A549 (cell line): ENCODE measurements at regions not wholly inside any gene's neighbourhood (a gene's known extent, or its start where the extent isn't known, plus 50 kb on each side); places are given as distances from the start of the nearest gene placed in this dataset.

Experiments used
- ATAC-seq, 2 experiments: fragments of 200-7000 bp in 1 of 2; fragments of >200 bp in 1 of 2; cut with Nextera tagmentation in 1 of 2; cut with Tn5 transposase in 1 of 2; 3 replicates each; pipeline versions ENCODE4 v1.8.0 to v1.9.1; 2018 to 2020; ENCODE audit warnings: mild to moderate bottlenecking in 1 of 2, moderate library complexity in 1 of 2
- CTCF ChIA-PET: fragments of 300-600 bp; sonication (Branson Sonifier 250); formaldehyde crosslinking; extraction: SDS; loops from one replicate; lab custom pipeline; 2021; ENCODE audit warnings: antibody characterized with exemption, inconsistent platforms; lab: Yijun Ruan, JAX
- POLR2A ChIA-PET: fragments of 350-600 bp; formaldehyde crosslinking; extraction: SDS; loops from one replicate; lab custom pipeline; 2021; ENCODE audit warnings: antibody characterized with exemption, inconsistent platforms; lab: Yijun Ruan, JAX
- DNase-seq, 2 experiments: peaks; one replicate each; pipeline versions ENCODE4 v3.0.0 to v3.0.0-alpha.2; 2011 to 2016; ENCODE audit warnings: low read depth in 1 of 2, low spot score in 1 of 2
- FAIRE-seq: peaks from 2 replicates; lab custom pipeline; 2011; peaks lifted over from hg19 to GRCh38; lab: Jason Lieb, UNC
- H3K27ac ChIP-seq, 2 experiments: fragments of >200 bp; sonication (Bioruptor Twin); formaldehyde crosslinking; 3 replicates each; pipeline ENCODE4 v1.5.1; 2016 to 2017
- H3K4me1 ChIP-seq: fragments of >200 bp; sonication (Bioruptor Twin); formaldehyde crosslinking; 3 replicates; pipeline ENCODE4 v1.6.1; 2016
- H3K4me2 ChIP-seq: fragments of >200 bp; sonication (Bioruptor Twin); formaldehyde crosslinking; 3 replicates; pipeline ENCODE4 v1.6.1; 2016
- H3K4me3 ChIP-seq: fragments of >200 bp; sonication (Bioruptor Twin); formaldehyde crosslinking; 3 replicates; pipeline ENCODE4 v1.5.1; 2016
- H3K9me3 ChIP-seq: fragments of >200 bp; sonication (Bioruptor Twin); formaldehyde crosslinking; 3 replicates; pipeline ENCODE4 v1.6.1; 2016
- BHLHE40 ChIP-seq: IDR thresholded peaks from 2 replicates; pipeline ENCODE4 v1.6.1; 2012; ENCODE audit warnings: low read depth, low read length, inconsistent platforms
- CBX8 ChIP-seq: fragments of 200-600 bp; sonication (generic); IDR thresholded peaks from 2 replicates; pipeline ENCODE4 v1.6.1; 2016
- EHF ChIP-seq: fragments of 250-450 bp; sonication (Bioruptor Pico); IDR thresholded peaks from 2 replicates; pipeline ENCODE4 v1.5.0; 2020; ENCODE audit warnings: mild to moderate bottlenecking
- ELK1 ChIP-seq: fragments of 150-350 bp; IDR thresholded peaks from 2 replicates; pipeline ENCODE4 v1.6.1; 2014; ENCODE audit warnings: low read depth, mild to moderate bottlenecking, low read length
- EP300 ChIP-seq, 2 experiments: fragments of >200 bp; sonication (Bioruptor Twin); formaldehyde crosslinking; IDR thresholded peaks; 2 replicates in 1 of 2; 3 replicates in 1 of 2; pipeline ENCODE4 v1.6.1; 2016 to 2017
- FOSB ChIP-seq: fragments of 250-450 bp; sonication (Bioruptor Pico); IDR thresholded peaks from 2 replicates; pipeline ENCODE4 v1.5.0; 2020; ENCODE audit warnings: mild to moderate bottlenecking, moderate library complexity
- FOSL2 ChIP-seq, 2 experiments: fragments of 450-650 bp in 1 of 2; fragments of >200 bp in 1 of 2; sonication (Bioruptor Twin) in 1 of 2; formaldehyde crosslinking; IDR thresholded peaks; 2 replicates each; pipeline versions ENCODE4 v1.5.0 to v1.6.1; 2016 to 2020; ENCODE audit warnings: mild to moderate bottlenecking in 1 of 2, moderate library complexity in 1 of 2
- GATA3 ChIP-seq: IDR thresholded peaks from 2 replicates; pipeline ENCODE4 v1.6.1; 2012; ENCODE audit warnings: borderline replicate concordance
- HDAC2 ChIP-seq: fragments of 200-600 bp; sonication (generic); IDR thresholded peaks from 2 replicates; pipeline ENCODE4 v1.6.1; 2016
- HEYL ChIP-seq: fragments of 250-450 bp; sonication (Bioruptor Pico); IDR thresholded peaks from 2 replicates; pipeline ENCODE4 v1.8.0; 2021; ENCODE audit warnings: mild to moderate bottlenecking, moderate library complexity
- HOXB5 ChIP-seq: fragments of 250-450 bp; sonication (Bioruptor Pico); IDR thresholded peaks from 2 replicates; pipeline ENCODE4 v1.5.0; 2020; ENCODE audit warnings: mild to moderate bottlenecking, moderate library complexity
- MAFK ChIP-seq: fragments of 450-650 bp; IDR thresholded peaks from 2 replicates; pipeline ENCODE4 v1.6.1; 2014; ENCODE audit not compliant: partially characterized antibody
- MAX ChIP-seq: IDR thresholded peaks from 2 replicates; pipeline ENCODE4 v1.6.1; 2012
- MAZ ChIP-seq: fragments of 150-350 bp; IDR thresholded peaks from 2 replicates; pipeline ENCODE4 v1.6.1; 2014; ENCODE audit warnings: antibody characterized with exemption, low read depth, low read length, borderline replicate concordance
- MYC ChIP-seq: IDR thresholded peaks from 2 replicates; pipeline ENCODE4 v1.6.1; 2012; ENCODE audit warnings: mild to moderate bottlenecking, inconsistent platforms, low read length, improper control_type of control experiment, borderline replicate concordance
- NFE2L2 ChIP-seq: fragments of 150-350 bp; conservative IDR thresholded peaks from 2 replicates; pipeline ENCODE4 v1.6.1; 2014; ENCODE audit warnings: low read length
- NPAS2 ChIP-seq: fragments of 250-450 bp; sonication (Bioruptor Pico); IDR thresholded peaks from 2 replicates; pipeline ENCODE4 v1.8.0; 2022; ENCODE audit warnings: mild to moderate bottlenecking, moderate library complexity, borderline replicate concordance
- PHF8 ChIP-seq: fragments of 200-600 bp; sonication (generic); IDR thresholded peaks from 2 replicates; pipeline ENCODE4 v1.6.1; 2016; ENCODE audit warnings: low read depth, mild to moderate bottlenecking, antibody characterized with exemption, moderate library complexity, borderline replicate concordance
- POLR2AphosphoS2 ChIP-seq: conservative IDR thresholded peaks from 2 replicates; pipeline ENCODE4 v1.6.1; 2012; ENCODE audit warnings: low read length, improper control_type of control experiment, inconsistent platforms
- RCOR1 ChIP-seq: fragments of 150-350 bp; IDR thresholded peaks from 2 replicates; pipeline ENCODE4 v1.6.1; 2014; ENCODE audit warnings: antibody characterized with exemption, low read length, low read depth
- RFX5 ChIP-seq: fragments of 450-650 bp; IDR thresholded peaks from 2 replicates; pipeline ENCODE4 v1.7.1; 2014; ENCODE audit warnings: antibody characterized with exemption, mild to moderate bottlenecking, moderate library complexity
- RNF2 ChIP-seq: fragments of 200-600 bp; sonication (generic); IDR thresholded peaks from 2 replicates; pipeline ENCODE4 v1.6.1; 2016; ENCODE audit warnings: low read depth, mild to moderate bottlenecking, antibody characterized with exemption, moderate library complexity, borderline replicate concordance
- SMC3 ChIP-seq: fragments of >200 bp; sonication (Bioruptor Twin); formaldehyde crosslinking; IDR thresholded peaks from 3 replicates; pipeline ENCODE4 v1.6.1; 2018; ENCODE audit warnings: inconsistent platforms
- SREBF2 ChIP-seq: fragments of 450-650 bp; IDR thresholded peaks from 2 replicates; pipeline ENCODE4 v1.6.1; 2014; ENCODE audit warnings: mild to moderate bottlenecking, moderate library complexity
- USF2 ChIP-seq: fragments of 450-650 bp; IDR thresholded peaks from 2 replicates; pipeline ENCODE4 v1.6.1; 2014; ENCODE audit warnings: antibody characterized with exemption
- ZFP36 ChIP-seq: fragments of 450-650 bp; IDR thresholded peaks from 2 replicates; pipeline ENCODE4 v1.6.1; 2014; ENCODE audit warnings: borderline replicate concordance; ENCODE audit not compliant: partially characterized antibody
- ZNF302 ChIP-seq: fragments of 250-450 bp; sonication (Bioruptor Pico); IDR thresholded peaks from 2 replicates; pipeline ENCODE4 v1.9.0; 2021; ENCODE audit warnings: inconsistent platforms, mild to moderate bottlenecking, moderate library complexity
- ZSCAN20 ChIP-seq: fragments of 250-450 bp; sonication (Bioruptor Pico); IDR thresholded peaks from 2 replicates; pipeline ENCODE4 v1.8.0; 2022; ENCODE audit warnings: mild to moderate bottlenecking, moderate library complexity
- WGBS: methylation state at CpG from one replicate; pipeline ENCODE4 v1.1.6; 2017; ENCODE audit errors: missing lambda C conversion rate; 5-methylcytosine and 5-hydroxymethylcytosine counted together

- ATAC-seq (no peak), FAIRE-seq (no peak), DNase-seq (no peak)
- H3K9me3 ChIP-seq = no peaks in the 10 kb centered on the region
- TF ChIP-seq POLR2AphosphoS2 (no peak), EHF (CRISPR knock-in tag) (no peak), MAFK (no peak), EP300 (IDR thresholded peaks at IDR 0.05) (no peak), CBX8 (no peak), FOSL2 (IDR thresholded peaks at IDR 0.05) (no peak), FOSL2 (CRISPR knock-in tag; IDR thresholded peaks at IDR 0.05) (no peak), BHLHE40 (no peak), NPAS2 (no peak), ZNF302 (CRISPR knock-in tag) (no peak), SMC3 (no peak), PHF8 (no peak), NFE2L2 (no peak), ZFP36 (no peak)
- no peak overlapping the region for H3K4me3 ChIP-seq
- H3K4me1 ChIP-seq = no peaks in the 10 kb centered on the region
- no peak overlapping the region for H3K4me2 ChIP-seq
- 3% methylated on average over 5 of the region's 5 CpGs for WGBS
- ChIA-PET CTCF (no interaction called here), POLR2A (no interaction called here)
- no peak overlapping the region for H3K27ac ChIP-seq
These were observed 68.8 kb upstream of the DAB1 start for GRCh38 chr1:57492586-57493226.

GRCh38 chr1:57489358-57490036 lies 65.6 kb upstream of the DAB1 start:
- Histone ChIP-seq H3K4me1 (no peaks in the 10 kb centered on the region), H3K27ac (no peak overlapping the region), H3K4me3 (no peak overlapping the region), H3K4me2 (no peak overlapping the region), H3K9me3 (no peaks in the 10 kb centered on the region)
- no peak for ATAC-seq
- 5% methylated on average over 5 of the region's 5 CpGs for WGBS
- TF ChIP-seq BHLHE40 (no peak), RCOR1 (no peak), FOSL2 (IDR thresholded peaks at IDR 0.05) (no peak), FOSL2 (CRISPR knock-in tag; IDR thresholded peaks at IDR 0.05) (peak; percentile 59)
- no peak for FAIRE-seq
- DNase-seq = no peak
- CTCF ChIA-PET = no interaction called here
- POLR2A ChIA-PET = no interaction called here

GRCh38 chr1:57485643-57486042 lies 61.8 kb upstream of the DAB1 start:
- TF ChIP-seq FOSB (CRISPR knock-in tag) (no peak), RFX5 (no peak), HOXB5 (CRISPR knock-in tag) (no peak), MAX (no peak), HEYL (CRISPR knock-in tag) (no peak), MAZ (no peak), HDAC2 (no peak)
- DNase-seq (no peak), ATAC-seq (no peak), FAIRE-seq (no peak)
- H3K9me3 ChIP-seq = no peaks in the 10 kb centered on the region
- no peak overlapping the region for H3K27ac ChIP-seq
- 2% methylated on average over 4 of the region's 4 CpGs for WGBS
- no peak overlapping the region for H3K4me2 ChIP-seq
- POLR2A ChIA-PET = no interaction called here
- CTCF ChIA-PET = no interaction called here
- no peaks in the 10 kb centered on the region for H3K4me1 ChIP-seq
- H3K4me3 ChIP-seq = no peak overlapping the region

GRCh38 chr1:57483954-57484353 lies 60.1 kb upstream of the DAB1 start:
- 15% methylated on average over 1 of the region's 1 CpG for WGBS
- H3K4me3 ChIP-seq = no peak overlapping the region
- CTCF ChIA-PET = no interaction called here
- H3K9me3 ChIP-seq = no peaks in the 10 kb centered on the region
- DNase-seq = no peak
- POLR2A ChIA-PET = no interaction called here
- FAIRE-seq = no peak
- ATAC-seq = no peak
- no peaks in the 10 kb centered on the region for H3K4me1 ChIP-seq
- H3K27ac ChIP-seq = no peak overlapping the region
- TF ChIP-seq GATA3 (no peak), SREBF2 (no peak), ZSCAN20 (no peak), USF2 (no peak), SMC3 (no peak), RNF2 (no peak), MYC (no peak), NPAS2 (no peak), ELK1 (no peak)
- H3K4me2 ChIP-seq = no peak overlapping the region
